Activated CD4-positive, CD25-positive, alpha-beta regulatory T cell treated with anti-CD3 and anti-CD28 coated beads, Interleukin-2, amount 50 U/mL, for 72 hours (primary cell): ENCODE measurements at regions not wholly inside any gene's neighbourhood (a gene's known extent, or its start where the extent isn't known, plus 50 kb on each side); places are given as distances from the start of the nearest gene placed in this dataset.

Source experiments
- DNase-seq: peaks from one replicate; pipeline ENCODE4 v3.0.0; 2021

GRCh38 chr22:47788461-47788860 is 1026.0 kb downstream of the TBC1D22A start:
- no peak for DNase-seq

- DNase-seq = no peak
Measured at GRCh38 chr22:47787501-47788227, 1025.2 kb downstream of the TBC1D22A start.

GRCh38 chr22:47786650-47787290 is 1024.3 kb downstream of the TBC1D22A start:
- no peak for DNase-seq

GRCh38 chr22:47784991-47785390 is 1022.5 kb downstream of the TBC1D22A start:
- DNase-seq = no peak

- no peak for DNase-seq
Measured at GRCh38 chr22:47784367-47784983, 1022.0 kb downstream of the TBC1D22A start.

GRCh38 chr22:47783433-47784366 is 1021.2 kb downstream of the TBC1D22A start:
- no peak for DNase-seq

- no peak for DNase-seq
Measured at GRCh38 chr22:47782328-47783075, 1020.1 kb downstream of the TBC1D22A start.

GRCh38 chr22:47781427-47782111 is 1019.1 kb downstream of the TBC1D22A start:
- no peak for DNase-seq

- DNase-seq = no peak
Measured at GRCh38 chr22:47781024-47781423, 1018.6 kb downstream of the TBC1D22A start.

- no peak for DNase-seq
Measured at GRCh38 chr22:47780281-47780875, 1017.9 kb downstream of the TBC1D22A start.

GRCh38 chr22:47779474-47779873 is 1017.0 kb downstream of the TBC1D22A start:
- DNase-seq = no peak

GRCh38 chr22:47778160-47778658 is 1015.8 kb downstream of the TBC1D22A start:
- no peak for DNase-seq

- no peak for DNase-seq
Measured at GRCh38 chr22:47777426-47777825, 1015.0 kb downstream of the TBC1D22A start.

GRCh38 chr22:47776329-47776728 is 1013.9 kb downstream of the TBC1D22A start:
- no peak for DNase-seq

GRCh38 chr22:47775686-47776085 is 1013.2 kb downstream of the TBC1D22A start:
- no peak for DNase-seq

GRCh38 chr22:47775191-47775590 is 1012.7 kb downstream of the TBC1D22A start:
- no peak for DNase-seq

- no peak for DNase-seq
Measured at GRCh38 chr22:47773635-47774034, 1011.2 kb downstream of the TBC1D22A start.

GRCh38 chr22:47772864-47773263 is 1010.4 kb downstream of the TBC1D22A start:
- DNase-seq = no peak

- no peak for DNase-seq
Measured at GRCh38 chr22:47769652-47770051, 1007.2 kb downstream of the TBC1D22A start.

- DNase-seq = no peak
Measured at GRCh38 chr22:47768027-47768426, 1005.6 kb downstream of the TBC1D22A start.

GRCh38 chr22:47767403-47767802 is 1005.0 kb downstream of the TBC1D22A start:
- no peak for DNase-seq
